Endothelial cell of umbilical vein (primary cell): ENCODE measurements at regions not wholly inside any gene's neighbourhood (a gene's known extent, or its start where the extent isn't known, plus 50 kb on each side); places are given as distances from the start of the nearest gene placed in this dataset.

Source experiments
- BruUV-seq: library from RNA; stranded (reverse); fragments of 400-500 nt; replicated peaks from 2 replicates; lab custom pipeline; 2021; lab: Mats Ljungman, UMichigan
- CTCF ChIA-PET: fragments of 300-600, 350-600 bp; sonication (Branson Sonifier 250); formaldehyde crosslinking; loops from one replicate; lab custom pipeline; 2021; ENCODE audit warnings: antibody characterized with exemption, inconsistent platforms; lab: Charles Lee
- POLR2A ChIA-PET: fragments of 300-600, 350-600 bp; sonication (Branson Sonifier 250); formaldehyde crosslinking; loops from one replicate; lab custom pipeline; 2021; ENCODE audit warnings: antibody characterized with exemption, inconsistent platforms; lab: Charles Lee
- DNase-seq: peaks from one replicate; pipeline ENCODE4 v3.0.0-alpha.2; 2011; ENCODE audit warnings: low read depth, low spot score
- FAIRE-seq: peaks from 2 replicates; lab custom pipeline; 2011; peaks lifted over from hg19 to GRCh38; lab: Jason Lieb, UNC
- H2AFZ ChIP-seq: 2 replicates; pipeline ENCODE4 v1.6.0; 2012; ENCODE audit warnings: low read depth, low read length, control low read depth, inconsistent platforms
- H3K27ac ChIP-seq: 2 replicates; pipeline ENCODE4 v1.5.1; 2011; ENCODE audit warnings: low read depth, mild to moderate bottlenecking, control low read depth, low read length, moderate library complexity; ENCODE audit not compliant: insufficient read depth
- H3K27me3 ChIP-seq, 2 experiments: 2 replicates each; pipeline versions ENCODE4 v1.6.0 to v1.6.1; 2011; ENCODE audit warnings: low read length in 2 of 2, mixed read lengths in 1 of 2; ENCODE audit not compliant: control insufficient read depth in 2 of 2, insufficient read depth in 2 of 2
- H3K36me3 ChIP-seq, 2 experiments: 2 replicates in 1 of 2; 3 replicates in 1 of 2; pipeline ENCODE4 v1.5.1; 2011; ENCODE audit warnings: low read length in 2 of 2, mild to moderate bottlenecking in 1 of 2, moderate library complexity in 1 of 2; ENCODE audit not compliant: control insufficient read depth in 2 of 2, insufficient read depth in 2 of 2; ENCODE audit errors: extremely low read depth in 1 of 2
- H3K4me1 ChIP-seq: 3 replicates; pipeline ENCODE4 v1.5.1; 2011; ENCODE audit warnings: mild to moderate bottlenecking, low read length; ENCODE audit not compliant: control insufficient read depth, insufficient read depth; ENCODE audit errors: extremely low read depth
- H3K4me2 ChIP-seq: 2 replicates; pipeline ENCODE4 v1.6.1; 2011; ENCODE audit warnings: low read length, control low read depth, mixed read lengths; ENCODE audit not compliant: insufficient read depth
- H3K4me3 ChIP-seq, 3 experiments: fragments of 200-600 bp in 1 of 3; sonication (generic), shearing (Covaris generic) in 1 of 3; replicated peaks in 1 of 3; 2 replicates each; pipeline ENCODE4 v1.5.1; 2011 to 2016; ENCODE audit warnings: control low read depth in 3 of 3, low read length in 3 of 3, mild to moderate bottlenecking in 2 of 3, inconsistent platforms in 1 of 3, low read depth in 1 of 3, moderate library complexity in 1 of 3; ENCODE audit not compliant: insufficient read depth in 1 of 3
- H3K79me2 ChIP-seq: 2 replicates; pipeline ENCODE4 v1.6.0; 2012; ENCODE audit warnings: low read length, inconsistent platforms; ENCODE audit not compliant: control insufficient read depth, insufficient read depth
- H3K9ac ChIP-seq: replicated peaks from 2 replicates; pipeline ENCODE3; 2011; ENCODE audit warnings: low read length, control low read depth; ENCODE audit not compliant: insufficient read depth; ENCODE audit errors: extremely low read depth
- H3K9me1 ChIP-seq: replicated peaks from 3 replicates; pipeline ENCODE4 v1.6.0; 2011; ENCODE audit warnings: mild to moderate bottlenecking, low read length; ENCODE audit not compliant: control insufficient read depth, insufficient read depth; ENCODE audit errors: extremely low read depth
- H3K9me3 ChIP-seq: replicated peaks from 2 replicates; pipeline ENCODE4 v1.5.1; 2012; ENCODE audit warnings: low read length, inconsistent platforms; ENCODE audit not compliant: control insufficient read depth, insufficient read depth
- H4K20me1 ChIP-seq: replicated peaks from 2 replicates; pipeline ENCODE3; 2011; ENCODE audit warnings: mild to moderate bottlenecking, low read length; ENCODE audit not compliant: control insufficient read depth, insufficient read depth; ENCODE audit errors: extremely low read depth
- EZH2 ChIP-seq: IDR thresholded peaks from 2 replicates; pipeline ENCODE4 v1.6.1; 2012; ENCODE audit warnings: borderline replicate concordance, low read depth, mild to moderate bottlenecking, moderate library complexity, low read length, inconsistent platforms; ENCODE audit not compliant: severe bottlenecking
- GATA2 ChIP-seq: IDR thresholded peaks from 2 replicates; pipeline ENCODE4 v1.7.0; 2011; ENCODE audit warnings: low read depth, mild to moderate bottlenecking, moderate library complexity, mixed read lengths, low read length; ENCODE audit not compliant: insufficient read length, insufficient read depth
- JUN ChIP-seq: IDR thresholded peaks from 2 replicates; pipeline ENCODE4 v1.6.1; 2011; ENCODE audit warnings: borderline replicate concordance, low read depth; ENCODE audit not compliant: insufficient read length, insufficient read depth
- MYC ChIP-seq: IDR thresholded peaks from one replicate; pipeline ENCODE4 v1.6.1; 2011; ENCODE audit warnings: mild to moderate bottlenecking, low read depth, low read length
- POLR2A ChIP-seq: IDR thresholded peaks from 2 replicates; pipeline ENCODE4 v1.6.1; 2012; ENCODE audit warnings: low read depth, mild to moderate bottlenecking, control low read depth, low read length
- POLR2AphosphoS5 ChIP-seq: IDR thresholded peaks from 2 replicates; pipeline ENCODE4 v1.6.1; 2012; ENCODE audit warnings: low read depth, mild to moderate bottlenecking, control low read depth, low read length, moderate library complexity; ENCODE audit not compliant: insufficient read depth
- dilution Hi-C: fragments of 300-500 bp; cut with MboI; formaldehyde crosslinking; loops from one replicate; pipeline ENCODE4 v1.15.0; 2019; ENCODE audit warnings: low sequenced_read_pairs; ENCODE audit not compliant: extremely low pct_ligation_motif_present
- intact Hi-C: fragments of 100-400 bp; cut with micrococcal nuclease; formaldehyde crosslinking; loops from one replicate; pipeline ENCODE4 v1.10.0; 2022
- TF ChIP-seq, protein P1 (sequence below): IDR thresholded peaks from 2 replicates; pipeline ENCODE4 v1.6.1; 2011; ENCODE audit not compliant: insufficient read depth, insufficient read length
- TF ChIP-seq, protein P2 (sequence below), 2 donors: IDR thresholded peaks; 1 replicate in 1 of 2; 2 replicates in 1 of 2; pipeline ENCODE4 v1.5.1; 2011; ENCODE audit warnings: low read length in 2 of 2, mild to moderate bottlenecking in 2 of 2, moderate library complexity in 2 of 2, control low read depth in 1 of 2, inconsistent platforms in 1 of 2, low read depth in 1 of 2; ENCODE audit not compliant: insufficient read depth in 1 of 2; ENCODE audit errors: extremely low read depth in 1 of 2

GRCh38 chr5:123262216-123262823 lies 160.9 kb downstream of the CEP120 start:
- Histone ChIP-seq H3K9me3 (no peaks in the 10 kb centered on the region), H3K9ac (no peak overlapping the region), H3K4me1 (no peaks in the 10 kb centered on the region), H3K36me3 (no peaks in the 10 kb centered on the region), H2AFZ (no peak overlapping the region), H3K27ac (no peak overlapping the region), H4K20me1 (no peaks in the 10 kb centered on the region), H3K4me2 (no peak overlapping the region), H3K4me3 (no peak overlapping the region), H3K9me1 (no peaks in the 10 kb centered on the region), H3K27me3 (no peaks in the 10 kb centered on the region), H3K79me2 (no peaks in the 10 kb centered on the region)
- FAIRE-seq (no peak), DNase-seq (no peak)
- BruUV-seq: no TSS peak
- ChIA-PET CTCF (no interaction called here), POLR2A (no interaction called here)
- TF ChIP-seq, protein P1, sequence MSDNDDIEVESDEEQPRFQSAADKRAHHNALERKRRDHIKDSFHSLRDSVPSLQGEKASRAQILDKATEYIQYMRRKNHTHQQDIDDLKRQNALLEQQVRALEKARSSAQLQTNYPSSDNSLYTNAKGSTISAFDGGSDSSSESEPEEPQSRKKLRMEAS: no peak
- TF ChIP-seq POLR2A: no peak
- no peak for TF ChIP-seq JUN
- TF ChIP-seq POLR2AphosphoS5: no peak
- TF ChIP-seq EZH2: no peak
- no peak for TF ChIP-seq GATA2
- TF ChIP-seq, protein P2, sequence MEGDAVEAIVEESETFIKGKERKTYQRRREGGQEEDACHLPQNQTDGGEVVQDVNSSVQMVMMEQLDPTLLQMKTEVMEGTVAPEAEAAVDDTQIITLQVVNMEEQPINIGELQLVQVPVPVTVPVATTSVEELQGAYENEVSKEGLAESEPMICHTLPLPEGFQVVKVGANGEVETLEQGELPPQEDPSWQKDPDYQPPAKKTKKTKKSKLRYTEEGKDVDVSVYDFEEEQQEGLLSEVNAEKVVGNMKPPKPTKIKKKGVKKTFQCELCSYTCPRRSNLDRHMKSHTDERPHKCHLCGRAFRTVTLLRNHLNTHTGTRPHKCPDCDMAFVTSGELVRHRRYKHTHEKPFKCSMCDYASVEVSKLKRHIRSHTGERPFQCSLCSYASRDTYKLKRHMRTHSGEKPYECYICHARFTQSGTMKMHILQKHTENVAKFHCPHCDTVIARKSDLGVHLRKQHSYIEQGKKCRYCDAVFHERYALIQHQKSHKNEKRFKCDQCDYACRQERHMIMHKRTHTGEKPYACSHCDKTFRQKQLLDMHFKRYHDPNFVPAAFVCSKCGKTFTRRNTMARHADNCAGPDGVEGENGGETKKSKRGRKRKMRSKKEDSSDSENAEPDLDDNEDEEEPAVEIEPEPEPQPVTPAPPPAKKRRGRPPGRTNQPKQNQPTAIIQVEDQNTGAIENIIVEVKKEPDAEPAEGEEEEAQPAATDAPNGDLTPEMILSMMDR (IDR thresholded peaks at IDR 0.05; ENCODE audit: extremely low read depth in 1 of 2, insufficient read depth in 1 of 2, low read depth in 1 of 2, low read length in 2 of 2): no peak
- TF ChIP-seq MYC: no peak
- dilution Hi-C loops (no loop called here), intact Hi-C loops (no loop called here)
